ENCODE measurements at regions not wholly inside any gene's neighbourhood (a gene's known extent, or its start where the extent isn't known, plus 50 kb on each side); places are given as distances from the start of the nearest gene placed in this dataset.

DNA sequence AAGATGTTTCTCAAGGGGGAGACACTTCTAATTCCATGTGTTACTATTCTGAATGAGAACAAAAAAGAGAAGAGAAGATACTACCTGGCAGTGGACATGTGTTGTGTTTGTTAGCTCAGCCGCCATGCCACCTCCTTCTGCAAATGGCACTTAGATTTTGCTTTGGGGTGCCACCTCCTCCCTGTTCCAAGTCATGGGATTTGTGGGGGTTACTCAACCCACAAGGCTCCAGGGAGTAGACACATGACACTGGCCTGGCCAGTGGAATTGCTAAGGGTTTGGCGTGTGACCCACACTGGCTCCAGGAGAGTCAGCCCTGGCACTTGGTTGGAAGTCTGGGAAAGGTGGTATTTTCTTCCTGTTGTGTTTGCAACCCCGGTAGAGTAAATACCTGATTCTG is 129.1 kb downstream of the ZNF621 start:
- FAIRE-seq, result no peak
- dilution Hi-C loops (cut with MboI; ENCODE audit: extremely low pct_ligation_motif_present, low sequenced_read_pairs), result no loop called here

GRCh38 chr3:40655551-40655950 is 130.8 kb downstream of the ZNF621 start:
- no peak overlapping the region for H3K4me3 ChIP-seq (ENCODE audit: control insufficient read depth in 2 of 3, extremely low read depth in 1 of 3, insufficient read depth in 2 of 3, low read depth in 1 of 3, low read length in 3 of 3)
- H3K9me3 ChIP-seq (ENCODE audit: control insufficient read depth, low read depth, low read length), result no peaks in the 10 kb centered on the region
- H3K27ac ChIP-seq (ENCODE audit: control insufficient read depth, insufficient read depth, low read length), result no peak overlapping the region
- H2AFZ ChIP-seq (ENCODE audit: control insufficient read depth, low read length), result no peak overlapping the region
- dilution Hi-C loops (cut with MboI; ENCODE audit: extremely low pct_ligation_motif_present, low sequenced_read_pairs), result no loop called here
- no peaks in the 10 kb centered on the region for H3K36me3 ChIP-seq (ENCODE audit: control insufficient read depth in 2 of 2, extremely low read depth in 1 of 2, insufficient read depth in 2 of 2, low read length in 2 of 2)
- H3K4me1 ChIP-seq (ENCODE audit: control insufficient read depth, extremely low read depth, insufficient read depth, low read length), result no peaks in the 10 kb centered on the region
- no peak for DNase-seq (ENCODE audit: low read depth, low spot score)
- H3K27me3 ChIP-seq (ENCODE audit: control insufficient read depth, extremely low read depth, insufficient read depth, low read length), result no peaks in the 10 kb centered on the region
- no peak for FAIRE-seq
- no peaks in the 10 kb centered on the region for H3K9me1 ChIP-seq (ENCODE audit: control insufficient read depth, extremely low read depth, insufficient read depth, low read length)
- H4K20me1 ChIP-seq (ENCODE audit: control insufficient read depth, extremely low read depth, insufficient read depth, low read length), result no peaks in the 10 kb centered on the region
- H3K9ac ChIP-seq (ENCODE audit: control insufficient read depth, extremely low read depth, insufficient read depth, low read length), result no peak overlapping the region
- H3K4me2 ChIP-seq (ENCODE audit: control insufficient read depth, extremely low read depth, insufficient read depth, low read depth, low read length), result no peak overlapping the region
- TF ChIP-seq EZH2 (IDR thresholded peaks at IDR 0.05; ENCODE audit: low read length) (no peak), CTCF (optimal IDR thresholded peaks at IDR 0.05 in 1 of 3, IDR thresholded peaks at IDR 0.05 in 1 of 3, conservative IDR thresholded peaks at IDR 0.05 in 1 of 3; ENCODE audit: extremely low read depth in 1 of 3, insufficient read depth in 2 of 3, low read length in 3 of 3) (no peak)
- no peaks in the 10 kb centered on the region for H3K79me2 ChIP-seq (ENCODE audit: control insufficient read depth, insufficient read depth, low read length)

More for the DNA sequence above, 129.1 kb downstream of the ZNF621 start:
- H3K36me3 ChIP-seq (ENCODE audit: control insufficient read depth in 2 of 2, extremely low read depth in 1 of 2, insufficient read depth in 2 of 2, low read length in 2 of 2), result no peaks in the 10 kb centered on the region
- no peaks in the 10 kb centered on the region for H3K27me3 ChIP-seq (ENCODE audit: control insufficient read depth, extremely low read depth, insufficient read depth, low read length)
- H3K9me1 ChIP-seq (ENCODE audit: control insufficient read depth, extremely low read depth, insufficient read depth, low read length), result no peaks in the 10 kb centered on the region
- no peaks in the 10 kb centered on the region for H4K20me1 ChIP-seq (ENCODE audit: control insufficient read depth, extremely low read depth, insufficient read depth, low read length)
- H3K4me2 ChIP-seq (ENCODE audit: control insufficient read depth, extremely low read depth, insufficient read depth, low read depth, low read length), result no peak overlapping the region
- H3K79me2 ChIP-seq (ENCODE audit: control insufficient read depth, insufficient read depth, low read length), result no peaks in the 10 kb centered on the region
- H3K4me3 ChIP-seq (ENCODE audit: control insufficient read depth in 2 of 3, extremely low read depth in 1 of 3, insufficient read depth in 2 of 3, low read depth in 1 of 3, low read length in 3 of 3), result no peak overlapping the region
- H3K27ac ChIP-seq (ENCODE audit: control insufficient read depth, insufficient read depth, low read length), result no peak overlapping the region
- no peaks in the 10 kb centered on the region for H3K9me3 ChIP-seq (ENCODE audit: control insufficient read depth, low read depth, low read length)
- TF ChIP-seq CTCF (optimal IDR thresholded peaks at IDR 0.05 in 1 of 3, IDR thresholded peaks at IDR 0.05 in 1 of 3, conservative IDR thresholded peaks at IDR 0.05 in 1 of 3; ENCODE audit: extremely low read depth in 1 of 3, insufficient read depth in 2 of 3, low read length in 3 of 3) (no peak), EZH2 (IDR thresholded peaks at IDR 0.05; ENCODE audit: low read length) (no peak)
- H3K9ac ChIP-seq (ENCODE audit: control insufficient read depth, extremely low read depth, insufficient read depth, low read length), result no peak overlapping the region
- no peaks in the 10 kb centered on the region for H3K4me1 ChIP-seq (ENCODE audit: control insufficient read depth, extremely low read depth, insufficient read depth, low read length)
- no peak overlapping the region for H2AFZ ChIP-seq (ENCODE audit: control insufficient read depth, low read length)
- no peak for DNase-seq (ENCODE audit: low read depth, low spot score)

All from keratinocyte (primary cell).